Tibial artery (tissue), 4 donors: ENCODE measurements at regions not wholly inside any gene's neighbourhood (a gene's known extent, or its start where the extent isn't known, plus 50 kb on each side); places are given as distances from the start of the nearest gene placed in this dataset.

ENCODE experiments used
- DNase-seq, 2 donors: peaks; one replicate each; pipeline ENCODE4 v3.0.0-alpha.2; 2019
- H3K27ac ChIP-seq, 2 donors: fragments of 200-600 bp; sonication (generic) in 1 of 2; 1 replicate in 1 of 2; 2 replicates in 1 of 2; pipeline ENCODE4 v1.5.1; 2018 to 2019; ENCODE audit warnings: mild to moderate bottlenecking in 1 of 2
- H3K27me3 ChIP-seq, 2 donors: fragments of 200-600 bp; sonication (generic) in 1 of 2; one replicate each; pipeline versions ENCODE4 v1.5.1 to v1.6.0; 2016 to 2019
- H3K36me3 ChIP-seq, 3 donors: fragments of 200-600 bp; sonication (generic) in 2 of 3; one replicate each; pipeline ENCODE4 v1.5.1; 2016 to 2019; ENCODE audit warnings: mild to moderate bottlenecking in 2 of 3
- H3K4me1 ChIP-seq, 4 donors: fragments of 200-600 bp; sonication (generic) in 2 of 4; 1 replicate in 3 of 4; 2 replicates in 1 of 4; pipeline ENCODE4 v1.5.1; 2016 to 2019
- H3K4me3 ChIP-seq, 2 donors: fragments of 200-600 bp; sonication (generic) in 1 of 2; 1 replicate in 1 of 2; 2 replicates in 1 of 2; pipeline ENCODE4 v1.5.1; 2018 to 2019; ENCODE audit warnings: mild to moderate bottlenecking in 2 of 2
- H3K9me3 ChIP-seq, 3 donors: fragments of 200-600 bp; sonication (generic) in 1 of 3; one replicate each; pipeline ENCODE4 v1.5.1; 2016 to 2019
- intact Hi-C: fragments of 100-400 bp; cut with DNase I; formaldehyde crosslinking; loops from one replicate; pipeline ENCODE4 v1.15.0; 2023; ENCODE audit warnings: low total_unique reads
- TF ChIP-seq, protein P1 (sequence below), 2 experiments: fragments of 200-600 bp in 1 of 2; fragments of 450-650 bp in 1 of 2; IDR thresholded peaks; one replicate each; pipeline ENCODE4 v1.5.1; 2017 to 2019; ENCODE audit warnings: antibody characterized with exemption in 2 of 2, mild to moderate bottlenecking in 1 of 2, moderate library complexity in 1 of 2

DNA sequence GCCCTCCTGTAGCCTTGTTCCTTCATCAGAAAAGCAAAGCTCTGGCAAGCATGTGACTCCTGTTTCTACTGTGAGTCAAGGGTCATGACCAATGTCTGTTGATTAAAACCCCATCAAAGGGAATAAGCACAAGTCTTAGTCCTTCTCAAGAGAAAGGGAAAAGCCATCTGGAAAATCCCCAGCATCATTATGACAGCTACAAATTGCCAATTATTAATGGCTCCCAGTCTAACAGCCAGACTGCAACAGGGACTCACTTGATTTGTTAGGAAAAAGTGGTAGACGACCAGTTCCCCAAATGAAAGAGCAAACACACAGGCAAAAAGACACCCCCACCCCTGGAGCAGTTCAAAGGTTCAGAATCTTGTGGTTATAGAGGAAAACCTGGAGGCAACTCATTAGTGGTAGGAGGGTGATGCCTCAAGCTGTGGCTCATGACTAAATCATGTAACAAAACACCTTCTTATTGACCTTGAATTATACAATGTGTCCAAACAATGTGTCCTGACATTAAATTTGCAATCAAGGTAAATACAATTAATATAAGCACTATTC, 315.7 kb downstream of the HNRNPD start:
- intact Hi-C loops = no loop called here
- no peaks in the 10 kb centered on the region for H3K27me3 ChIP-seq
- H3K4me3 ChIP-seq = no peak overlapping the region
- H3K27ac ChIP-seq = no peak overlapping the region
- TF ChIP-seq, protein P1, sequence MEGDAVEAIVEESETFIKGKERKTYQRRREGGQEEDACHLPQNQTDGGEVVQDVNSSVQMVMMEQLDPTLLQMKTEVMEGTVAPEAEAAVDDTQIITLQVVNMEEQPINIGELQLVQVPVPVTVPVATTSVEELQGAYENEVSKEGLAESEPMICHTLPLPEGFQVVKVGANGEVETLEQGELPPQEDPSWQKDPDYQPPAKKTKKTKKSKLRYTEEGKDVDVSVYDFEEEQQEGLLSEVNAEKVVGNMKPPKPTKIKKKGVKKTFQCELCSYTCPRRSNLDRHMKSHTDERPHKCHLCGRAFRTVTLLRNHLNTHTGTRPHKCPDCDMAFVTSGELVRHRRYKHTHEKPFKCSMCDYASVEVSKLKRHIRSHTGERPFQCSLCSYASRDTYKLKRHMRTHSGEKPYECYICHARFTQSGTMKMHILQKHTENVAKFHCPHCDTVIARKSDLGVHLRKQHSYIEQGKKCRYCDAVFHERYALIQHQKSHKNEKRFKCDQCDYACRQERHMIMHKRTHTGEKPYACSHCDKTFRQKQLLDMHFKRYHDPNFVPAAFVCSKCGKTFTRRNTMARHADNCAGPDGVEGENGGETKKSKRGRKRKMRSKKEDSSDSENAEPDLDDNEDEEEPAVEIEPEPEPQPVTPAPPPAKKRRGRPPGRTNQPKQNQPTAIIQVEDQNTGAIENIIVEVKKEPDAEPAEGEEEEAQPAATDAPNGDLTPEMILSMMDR (IDR thresholded peaks at IDR 0.05) = no peak
- H3K36me3 ChIP-seq = no peaks in the 10 kb centered on the region
- H3K9me3 ChIP-seq = no peaks in the 10 kb centered on the region
- H3K4me1 ChIP-seq = no peaks in the 10 kb centered on the region
- no peak for DNase-seq

DNA sequence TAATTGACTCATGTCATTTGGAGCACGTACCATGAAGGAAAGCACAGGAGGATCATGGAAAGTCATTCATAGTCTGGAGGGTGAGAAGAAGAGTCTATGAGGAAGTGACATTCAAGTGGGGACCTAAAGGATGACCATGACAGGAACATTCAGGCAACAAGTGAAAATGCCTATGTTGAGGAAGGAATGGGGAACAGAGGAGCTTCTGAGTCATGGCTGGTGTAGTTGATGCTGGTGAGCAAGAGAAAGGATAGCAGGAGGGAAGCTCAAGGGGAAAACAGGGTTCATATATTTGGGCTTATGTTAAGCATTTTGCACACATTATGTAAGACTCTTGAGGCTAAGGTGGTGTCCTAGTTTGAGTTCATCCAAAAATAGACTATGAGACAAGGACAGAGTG, 318.6 kb downstream of the HNRNPD start:
- Histone ChIP-seq H3K27me3 (no peaks in the 10 kb centered on the region), H3K27ac (no peak overlapping the region), H3K36me3 (no peaks in the 10 kb centered on the region), H3K4me1 (no peaks in the 10 kb centered on the region), H3K9me3 (no peaks in the 10 kb centered on the region), H3K4me3 (no peak overlapping the region)
- TF ChIP-seq, protein P1 (IDR thresholded peaks at IDR 0.05) = no peak
- intact Hi-C loops = no loop called here
- no peak for DNase-seq

DNA sequence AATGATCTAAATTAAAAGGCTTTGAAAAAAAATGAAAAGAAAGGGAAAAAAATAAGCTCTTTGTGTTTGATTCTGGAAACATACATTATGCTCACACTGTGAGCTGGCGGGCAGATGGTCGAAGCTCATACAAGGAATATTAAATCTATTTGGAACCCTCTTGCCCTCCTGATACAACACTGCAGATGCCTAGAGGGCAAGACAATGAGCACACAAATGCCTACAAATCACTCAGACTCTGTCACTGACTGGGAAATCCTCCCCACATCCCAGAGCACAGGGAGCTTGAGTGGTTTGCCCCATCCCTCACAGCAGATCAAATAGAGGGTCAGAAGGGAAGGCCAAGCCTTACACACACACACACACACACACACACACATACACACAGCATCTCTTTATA, 320.4 kb downstream of the HNRNPD start:
- DNase-seq = no peak
- Histone ChIP-seq H3K4me1 (no peaks in the 10 kb centered on the region), H3K27me3 (no peaks in the 10 kb centered on the region), H3K27ac (no peak overlapping the region), H3K9me3 (no peaks in the 10 kb centered on the region), H3K36me3 (no peaks in the 10 kb centered on the region), H3K4me3 (no peak overlapping the region)
- TF ChIP-seq, protein P1 (IDR thresholded peaks at IDR 0.05) = no peak
- intact Hi-C loops = no loop called here

DNA sequence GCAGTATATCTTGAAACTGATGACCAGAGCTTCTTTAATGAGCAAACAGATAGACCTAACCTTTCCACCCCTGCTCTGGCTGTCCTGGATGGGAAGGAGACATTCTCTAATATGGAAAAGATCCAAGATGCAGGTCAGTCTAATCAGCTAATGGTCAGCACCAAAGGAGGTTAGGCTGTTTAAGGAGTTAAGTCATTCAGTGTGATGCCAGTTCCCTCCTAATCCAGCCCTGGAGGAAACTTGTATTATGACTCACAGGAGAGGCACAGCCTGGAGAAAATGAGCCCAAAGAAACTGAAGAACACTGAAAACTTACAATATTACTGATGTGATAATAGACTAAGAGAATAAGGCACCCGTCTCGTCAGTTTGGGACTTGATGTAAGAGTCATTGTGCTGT, 323.0 kb downstream of the HNRNPD start:
- no peak for DNase-seq
- H3K4me1 ChIP-seq = no peaks in the 10 kb centered on the region
- peaks cover 0 to 5% of the 10 kb centered on the region in 2 donors for H3K27me3 ChIP-seq
- no peaks in the 10 kb centered on the region for H3K36me3 ChIP-seq
- TF ChIP-seq, protein P1 (IDR thresholded peaks at IDR 0.05) = no peak
- H3K9me3 ChIP-seq = no peaks in the 10 kb centered on the region
- no peak overlapping the region for H3K4me3 ChIP-seq
- intact Hi-C loops = no loop called here
- H3K27ac ChIP-seq = no peak overlapping the region

DNA sequence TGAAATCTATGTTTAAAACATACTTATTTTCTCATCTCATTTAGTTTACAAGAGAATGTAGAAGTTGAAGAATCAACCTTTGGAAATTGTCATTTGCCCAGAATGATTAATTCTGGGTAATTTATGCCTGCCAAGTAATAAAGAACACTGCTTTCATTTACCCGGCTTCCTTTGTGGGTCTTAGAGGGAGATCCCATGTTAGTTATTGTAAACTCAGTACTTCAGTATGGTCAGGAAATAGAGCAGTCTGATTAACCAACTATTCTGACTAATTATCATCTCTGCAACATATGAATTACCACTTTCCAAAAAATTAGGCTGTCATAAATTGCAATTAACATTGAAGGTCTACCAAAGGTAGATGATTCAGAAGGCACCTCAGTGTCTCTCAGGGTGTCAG, 324.5 kb downstream of the HNRNPD start:
- Histone ChIP-seq H3K9me3 (no peaks in the 10 kb centered on the region), H3K36me3 (no peaks in the 10 kb centered on the region), H3K4me3 (no peak overlapping the region), H3K27me3 (peaks cover 0 to 5% of the 10 kb centered on the region in 2 donors), H3K27ac (no peak overlapping the region), H3K4me1 (peaks cover 0 to 9% (median 6%) of the 10 kb centered on the region in 4 donors)
- intact Hi-C loops = no loop called here
- no peak for DNase-seq
- TF ChIP-seq, protein P1 (IDR thresholded peaks at IDR 0.05) = no peak

DNA sequence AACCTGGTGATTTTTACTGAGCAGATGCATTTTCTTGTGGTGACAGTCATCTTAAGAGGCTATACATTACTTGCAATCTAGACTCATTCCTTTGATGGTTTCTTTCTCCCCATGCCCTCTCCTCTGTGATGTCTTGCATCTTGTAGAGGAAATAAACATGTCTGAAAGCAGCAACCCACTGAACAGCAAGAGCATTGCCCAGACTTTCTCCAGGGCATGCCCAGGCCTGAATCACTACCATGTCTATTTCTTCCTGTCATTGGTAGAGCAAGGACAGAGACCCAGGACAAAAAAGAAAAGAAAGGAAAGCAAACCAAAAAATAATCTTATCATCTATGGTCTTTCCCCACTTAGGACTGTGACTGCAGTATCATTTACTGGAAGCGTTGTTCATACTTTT, 326.1 kb downstream of the HNRNPD start:
- Histone ChIP-seq H3K4me1 (peaks cover 0 to 16% (median 14%) of the 10 kb centered on the region in 4 donors), H3K36me3 (no peaks in the 10 kb centered on the region), H3K9me3 (no peaks in the 10 kb centered on the region), H3K27ac (no peak overlapping the region), H3K27me3 (peaks cover 0 to 14% of the 10 kb centered on the region in 2 donors), H3K4me3 (no peak overlapping the region)
- intact Hi-C loops = no loop called here
- DNase-seq = no peak
- TF ChIP-seq, protein P1 (IDR thresholded peaks at IDR 0.05) = no peak
